ENCODE measurements at regions not wholly inside any gene's neighbourhood (a gene's known extent, or its start where the extent isn't known, plus 50 kb on each side); places are given as distances from the start of the nearest gene placed in this dataset.
"Not testable (repeated sequence)": the region's sequence is repeated elsewhere in the genome, so short reads cannot be mapped to it uniquely, and the experiment has no call there.

DNA sequence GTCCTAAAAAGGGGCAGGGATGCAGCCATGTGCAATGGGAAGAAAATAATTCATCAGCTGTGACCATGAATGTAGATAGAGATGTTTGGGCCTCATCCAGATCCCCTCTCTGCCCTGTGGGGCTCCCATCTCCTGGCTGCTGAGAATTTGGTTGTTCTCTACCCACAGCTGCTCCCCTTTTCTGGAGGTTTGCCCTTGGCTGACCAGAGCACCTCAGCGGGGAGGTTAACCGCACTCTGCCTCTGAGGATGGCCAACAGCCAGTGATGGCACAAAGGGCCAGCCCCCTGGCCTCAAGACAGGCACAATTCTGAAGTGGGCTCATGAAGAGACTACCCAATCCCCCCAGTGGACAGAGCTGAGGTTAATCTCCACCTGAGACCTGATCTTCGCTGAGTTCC, 61.5 kb upstream of the SERP2 start:
- Histone ChIP-seq H3K4me3 (ENCODE audit: low read length, poor library complexity, severe bottlenecking) (no peak overlapping the region), H3K9ac (ENCODE audit: low read depth, low read length, poor library complexity, severe bottlenecking) (no peak overlapping the region), H3K4me1 (ENCODE audit: insufficient read depth, low read length, poor library complexity, severe bottlenecking) (peaks cover 12% of the 10 kb centered on the region), H3K9me2 (replicated peaks; ENCODE audit: low read depth, low read length) (no peaks in the 10 kb centered on the region), H4K20me1 (ENCODE audit: insufficient read depth, low read length, poor library complexity, severe bottlenecking) (no peaks in the 10 kb centered on the region), H3F3A (ENCODE audit: low read depth) (no peaks in the 10 kb centered on the region), H3K9me3 (ENCODE audit: insufficient read depth, low read depth, low read length) (no peaks in the 10 kb centered on the region), H2AFZ (ENCODE audit: low read length) (no peak overlapping the region), H3K4me2 (ENCODE audit: low read depth, low read length, poor library complexity, severe bottlenecking) (no peak overlapping the region), H3K36me3 (ENCODE audit: insufficient read depth, low read length) (no peaks in the 10 kb centered on the region), H3K27me3 (ENCODE audit: insufficient read depth, low read length, poor library complexity, severe bottlenecking) (no peaks in the 10 kb centered on the region), H3K79me2 (ENCODE audit: insufficient read depth, low read length) (no peaks in the 10 kb centered on the region)
- no peak for TF ChIP-seq EZH2phosphoT487 (IDR thresholded peaks at IDR 0.05; ENCODE audit: borderline replicate concordance)
- TF ChIP-seq CTCF (conservative IDR thresholded peaks at IDR 0.05; ENCODE audit: low read length) = no peak

DNA sequence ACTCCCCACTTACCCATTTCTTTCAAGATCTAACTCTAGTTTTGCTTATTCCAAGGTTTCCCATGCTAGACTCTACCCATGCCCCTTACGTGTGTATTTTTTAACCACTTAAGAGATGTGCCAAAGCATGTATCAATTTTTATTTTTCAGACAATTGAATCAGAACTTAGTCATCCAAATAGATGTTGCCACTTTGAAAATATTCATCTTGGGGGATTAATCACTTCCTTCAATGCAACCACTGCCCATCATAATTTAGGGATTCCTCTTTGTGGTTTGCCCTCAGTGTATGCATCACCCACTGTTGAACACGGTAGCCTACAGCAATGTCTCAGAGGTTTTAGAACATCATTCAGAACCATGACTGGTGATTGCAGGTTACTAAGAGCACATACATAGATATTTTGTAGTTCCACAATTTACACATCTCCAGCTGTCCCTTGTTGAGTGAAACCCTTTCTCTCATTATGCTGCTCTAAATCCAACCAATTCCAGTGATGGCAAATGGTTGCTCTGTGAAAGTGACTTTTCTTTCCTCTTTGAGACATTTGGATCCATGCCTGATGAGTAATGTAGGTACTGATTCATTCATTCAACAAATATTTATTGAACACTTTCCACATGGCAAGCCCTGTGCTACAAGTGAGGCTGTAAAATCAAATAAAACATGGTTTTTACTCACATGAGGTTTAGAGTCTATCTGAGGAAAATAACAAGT, 60.6 kb upstream of the SERP2 start:
- Histone ChIP-seq H3K79me2 (ENCODE audit: insufficient read depth, low read length) (no peaks in the 10 kb centered on the region), H3K27me3 (ENCODE audit: insufficient read depth, low read length, poor library complexity, severe bottlenecking) (no peaks in the 10 kb centered on the region), H3K9ac (ENCODE audit: low read depth, low read length, poor library complexity, severe bottlenecking) (no peak overlapping the region), H3K9me3 (ENCODE audit: insufficient read depth, low read depth, low read length) (no peaks in the 10 kb centered on the region), H3K9me2 (replicated peaks; ENCODE audit: low read depth, low read length) (no peaks in the 10 kb centered on the region), H3K4me1 (ENCODE audit: insufficient read depth, low read length, poor library complexity, severe bottlenecking) (peaks cover 12% of the 10 kb centered on the region), H3F3A (ENCODE audit: low read depth) (no peaks in the 10 kb centered on the region), H3K4me3 (ENCODE audit: low read length, poor library complexity, severe bottlenecking) (no peak overlapping the region), H4K20me1 (ENCODE audit: insufficient read depth, low read length, poor library complexity, severe bottlenecking) (no peaks in the 10 kb centered on the region), H2AFZ (ENCODE audit: low read length) (no peak overlapping the region), H3K36me3 (ENCODE audit: insufficient read depth, low read length) (no peaks in the 10 kb centered on the region), H3K4me2 (ENCODE audit: low read depth, low read length, poor library complexity, severe bottlenecking) (no peak overlapping the region)
- TF ChIP-seq CTCF (conservative IDR thresholded peaks at IDR 0.05; ENCODE audit: low read length) (no peak), EZH2phosphoT487 (IDR thresholded peaks at IDR 0.05; ENCODE audit: borderline replicate concordance) (no peak)

DNA sequence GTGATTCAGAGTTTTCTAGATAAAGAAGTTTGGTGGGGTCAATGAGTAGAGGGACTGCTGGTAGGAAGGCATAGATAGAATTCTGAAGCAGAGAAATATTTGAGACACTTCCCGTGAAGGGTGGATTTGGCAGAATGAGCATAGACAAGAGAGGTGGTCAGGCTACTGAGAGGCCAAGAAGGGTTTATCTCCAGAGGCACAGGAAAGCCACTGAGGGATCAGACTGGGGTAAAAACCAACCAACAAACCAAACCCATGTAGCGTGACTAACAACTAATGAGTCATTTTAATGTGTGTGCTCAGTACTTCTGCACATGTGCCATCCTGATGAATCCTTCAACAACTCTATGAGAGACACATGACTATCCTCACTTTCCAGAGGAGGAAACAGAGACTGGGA, 60.0 kb upstream of the SERP2 start:
- no peaks in the 10 kb centered on the region for H3K9me2 ChIP-seq (replicated peaks; ENCODE audit: low read depth, low read length)
- no peak overlapping the region for H3K9ac ChIP-seq (ENCODE audit: low read depth, low read length, poor library complexity, severe bottlenecking)
- H3K4me2 ChIP-seq (ENCODE audit: low read depth, low read length, poor library complexity, severe bottlenecking) = no peak overlapping the region
- H3K79me2 ChIP-seq (ENCODE audit: insufficient read depth, low read length) = no peaks in the 10 kb centered on the region
- peaks cover 12% of the 10 kb centered on the region for H3K4me1 ChIP-seq (ENCODE audit: insufficient read depth, low read length, poor library complexity, severe bottlenecking)
- no peaks in the 10 kb centered on the region for H3K9me3 ChIP-seq (ENCODE audit: insufficient read depth, low read depth, low read length)
- no peaks in the 10 kb centered on the region for H4K20me1 ChIP-seq (ENCODE audit: insufficient read depth, low read length, poor library complexity, severe bottlenecking)
- no peak for TF ChIP-seq EZH2phosphoT487 (IDR thresholded peaks at IDR 0.05; ENCODE audit: borderline replicate concordance)
- no peak for TF ChIP-seq CTCF (conservative IDR thresholded peaks at IDR 0.05; ENCODE audit: low read length)
- H2AFZ ChIP-seq (ENCODE audit: low read length) = no peak overlapping the region
- H3K4me3 ChIP-seq (ENCODE audit: low read length, poor library complexity, severe bottlenecking) = no peak overlapping the region
- H3K27me3 ChIP-seq (ENCODE audit: insufficient read depth, low read length, poor library complexity, severe bottlenecking) = no peaks in the 10 kb centered on the region
- H3K36me3 ChIP-seq (ENCODE audit: insufficient read depth, low read length) = no peaks in the 10 kb centered on the region
- H3F3A ChIP-seq (ENCODE audit: low read depth) = no peaks in the 10 kb centered on the region

DNA sequence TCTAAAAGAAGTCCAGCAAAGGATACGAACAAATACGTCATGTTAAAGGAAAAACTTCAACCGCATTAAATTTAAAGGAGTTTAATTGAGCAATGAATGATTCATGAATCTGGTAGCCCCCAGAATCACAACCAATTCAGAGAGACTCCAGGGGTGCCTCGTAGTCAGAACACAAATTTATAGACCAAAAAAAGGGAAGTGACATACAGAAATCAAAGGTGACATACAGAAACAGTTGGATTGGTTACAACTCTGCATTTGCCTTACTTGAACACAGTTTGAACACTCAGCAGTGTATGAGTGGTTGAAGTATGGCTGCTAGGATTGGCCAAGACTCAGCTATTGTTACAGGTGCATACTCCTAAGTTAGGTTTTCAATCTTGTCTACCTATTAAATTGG, 59.5 kb upstream of the SERP2 start:
- H3F3A ChIP-seq (ENCODE audit: low read depth); H2AFZ ChIP-seq (ENCODE audit: low read length); H3K4me2 ChIP-seq (ENCODE audit: low read depth, low read length, poor library complexity, severe bottlenecking); H3K9me2 ChIP-seq (replicated peaks; ENCODE audit: low read depth, low read length); H3K36me3 ChIP-seq (ENCODE audit: insufficient read depth, low read length); H3K4me3 ChIP-seq (ENCODE audit: low read length, poor library complexity, severe bottlenecking); H3K9ac ChIP-seq (ENCODE audit: low read depth, low read length, poor library complexity, severe bottlenecking); H3K79me2 ChIP-seq (ENCODE audit: insufficient read depth, low read length); H3K9me3 ChIP-seq (ENCODE audit: insufficient read depth, low read depth, low read length); H4K20me1 ChIP-seq (ENCODE audit: insufficient read depth, low read length, poor library complexity, severe bottlenecking); H3K27me3 ChIP-seq (ENCODE audit: insufficient read depth, low read length, poor library complexity, severe bottlenecking): not testable (repeated sequence)
- peaks cover 12% of the 10 kb centered on the region for H3K4me1 ChIP-seq (ENCODE audit: insufficient read depth, low read length, poor library complexity, severe bottlenecking)
